K562 (cell line): ENCODE measurements at regions not wholly inside any gene's neighbourhood (a gene's known extent, or its start where the extent isn't known, plus 50 kb on each side); places are given as distances from the start of the nearest gene placed in this dataset.

ENCODE experiments used
- CHCHD3 ChIP-seq: fragments of 250-450 bp; sonication (Bioruptor Pico); IDR thresholded peaks from 2 replicates; pipeline ENCODE4 v2.1.2; 2022; ENCODE audit warnings: mild to moderate bottlenecking
- PCBP1 ChIP-seq: fragments of 200-400 bp; formaldehyde crosslinking; IDR thresholded peaks from 2 replicates; pipeline ENCODE4 v1.6.1; 2018; ENCODE audit warnings: mild to moderate bottlenecking, low read depth, low read length; ENCODE audit not compliant: poor library complexity, severe bottlenecking
- POLR3G ChIP-seq: IDR thresholded peaks from 2 replicates; pipeline ENCODE4 v1.6.1; 2011; ENCODE audit not compliant: insufficient read length, insufficient replicate concordance; ENCODE audit errors: extremely low read depth
- RNF219 ChIP-seq: fragments of 250-450 bp; sonication (Bioruptor Pico); IDR thresholded peaks from 2 replicates; pipeline ENCODE4 v1.5.0; 2022; ENCODE audit warnings: mild to moderate bottlenecking
- SRSF3 ChIP-seq: fragments of 200-400 bp; formaldehyde crosslinking; IDR thresholded peaks from 2 replicates; pipeline ENCODE4 v1.6.1; 2016; ENCODE audit warnings: mild to moderate bottlenecking, low read length, moderate library complexity; ENCODE audit not compliant: insufficient read depth
- TEAD1 ChIP-seq, 2 experiments: fragments of 450-650 bp in 1 of 2; sonication (generic) in 1 of 2; formaldehyde crosslinking; IDR thresholded peaks; 2 replicates each; pipeline versions ENCODE4 v1.4.0 to v1.8.0; 2020 to 2022; ENCODE audit warnings: mild to moderate bottlenecking in 2 of 2, missing genetic modification reagents in 1 of 2
- UBTF ChIP-seq, 2 experiments: IDR thresholded peaks; 2 replicates each; pipeline ENCODE4 v1.6.1; 2012; ENCODE audit warnings: improper control_type of control experiment in 2 of 2, low read depth in 2 of 2, low read length in 2 of 2, borderline replicate concordance in 1 of 2
- ZNF695 ChIP-seq: fragments of 450-650 bp; formaldehyde crosslinking; IDR thresholded peaks from 2 replicates; pipeline ENCODE4 v1.4.0; 2020; ENCODE audit warnings: mild to moderate bottlenecking, moderate library complexity
- ZNF707 ChIP-seq: fragments of 250-450 bp; sonication (Bioruptor Pico); conservative IDR thresholded peaks from 2 replicates; pipeline ENCODE4 v1.8.0; 2022; ENCODE audit warnings: inconsistent platforms, mild to moderate bottlenecking, moderate library complexity

- TF ChIP-seq POLR3G (no peak), UBTF (IDR thresholded peaks at IDR 0.05; ENCODE audit: borderline replicate concordance in 1 of 2, low read depth in 2 of 2, low read length in 2 of 2) (no peak), ZNF707 (CRISPR knock-in tag) (no peak), CHCHD3 (CRISPR knock-in tag) (no peak), SRSF3 (no peak), RNF219 (CRISPR knock-in tag) (no peak), TEAD1 (CRISPR knock-in tag; IDR thresholded peaks at IDR 0.05) (no peak), ZNF695 (CRISPR knock-in tag) (no peak), PCBP1 (no peak)
Observed at GRCh38 chr1:14340002-14340785, 258.3 kb upstream of the KAZN start (continued).
